Liver (tissue), 8 donors: ENCODE measurements at regions not wholly inside any gene's neighbourhood (a gene's known extent, or its start where the extent isn't known, plus 50 kb on each side); places are given as distances from the start of the nearest gene placed in this dataset.

Experiments
- DNase-seq: peaks from one replicate; pipeline ENCODE4 v3.0.0-alpha.2; 2017; ENCODE audit warnings: low spot score
- H3K27ac ChIP-seq, 2 donors: one replicate each; pipeline ENCODE4 v1.7.0; 2013; ENCODE audit warnings: inconsistent platforms in 2 of 2, low read length in 2 of 2, control low read depth in 1 of 2, low read depth in 1 of 2, mild to moderate bottlenecking in 1 of 2
- H3K27me3 ChIP-seq, 4 donors: one replicate each; pipeline versions ENCODE4 v1.6.1 to v1.7.0; 2013; ENCODE audit warnings: low read length in 3 of 4, inconsistent platforms in 1 of 4, mild to moderate bottlenecking in 1 of 4, moderate library complexity in 1 of 4; ENCODE audit not compliant: control insufficient read depth in 4 of 4, insufficient read depth in 4 of 4
- H3K36me3 ChIP-seq, 4 donors: one replicate each; pipeline versions ENCODE4 v1.6.1 to v1.7.0; 2013; ENCODE audit warnings: low read length in 3 of 4, mild to moderate bottlenecking in 3 of 4, low read depth in 1 of 4, moderate library complexity in 1 of 4; ENCODE audit not compliant: control insufficient read depth in 4 of 4, insufficient read depth in 3 of 4
- H3K4me1 ChIP-seq, 4 donors: one replicate each; pipeline versions ENCODE4 v1.6.1 to v1.7.0; 2013; ENCODE audit warnings: low read length in 3 of 4, mild to moderate bottlenecking in 3 of 4, moderate library complexity in 1 of 4; ENCODE audit not compliant: control insufficient read depth in 4 of 4, insufficient read depth in 4 of 4
- H3K4me3 ChIP-seq, 3 donors: one replicate each; pipeline versions ENCODE4 v1.6.1 to v1.7.0; 2013; ENCODE audit warnings: low read length in 3 of 3, control low read depth in 1 of 3, low read depth in 1 of 3, mild to moderate bottlenecking in 1 of 3
- H3K9ac ChIP-seq, 2 donors: one replicate each; pipeline ENCODE4 v1.7.0; 2013; ENCODE audit warnings: low read length in 2 of 2, mild to moderate bottlenecking in 2 of 2, moderate library complexity in 2 of 2, control low read depth in 1 of 2, low read depth in 1 of 2
- H3K9me3 ChIP-seq, 4 donors: one replicate each; pipeline versions ENCODE4 v1.6.1 to v1.7.0; 2013; ENCODE audit warnings: low read length in 3 of 4; ENCODE audit not compliant: control insufficient read depth in 4 of 4
- CTCF ChIP-seq: fragments of 150-350 bp; IDR thresholded peaks from 2 replicates; pipeline ENCODE4 v1.5.1; 2017; ENCODE audit warnings: improper control_type of control experiment, low read depth, low read length; ENCODE audit not compliant: missing input control
- EGR1 ChIP-seq, 2 donors: IDR thresholded peaks; 2 replicates each; pipeline ENCODE4 v1.6.1; 2016 to 2018; ENCODE audit warnings: antibody characterized with exemption in 2 of 2, low read depth in 2 of 2
- FOXA1 ChIP-seq: IDR thresholded peaks from 2 replicates; pipeline ENCODE4 v1.6.1; 2016; ENCODE audit warnings: antibody characterized with exemption
- FOXA2 ChIP-seq: IDR thresholded peaks from 2 replicates; pipeline ENCODE4 v1.6.1; 2016; ENCODE audit warnings: antibody characterized with exemption
- GABPA ChIP-seq, 2 donors: IDR thresholded peaks in 1 of 2; conservative IDR thresholded peaks in 1 of 2; 2 replicates each; pipeline ENCODE4 v1.6.1; 2016; ENCODE audit warnings: antibody characterized with exemption in 2 of 2, mild to moderate bottlenecking in 1 of 2, moderate library complexity in 1 of 2
- HNF4A ChIP-seq, 2 donors: conservative IDR thresholded peaks; 2 replicates each; pipeline ENCODE4 v1.6.1; 2016; ENCODE audit warnings: antibody characterized with exemption in 2 of 2, mild to moderate bottlenecking in 2 of 2
- HNF4G ChIP-seq: IDR thresholded peaks from 2 replicates; pipeline ENCODE4 v1.6.1; 2016; ENCODE audit warnings: antibody characterized with exemption
- JUND ChIP-seq, 2 donors: IDR thresholded peaks; 2 replicates each; pipeline ENCODE4 v1.6.1; 2016; ENCODE audit warnings: antibody characterized with exemption in 2 of 2
- MAX ChIP-seq: IDR thresholded peaks from 2 replicates; pipeline ENCODE4 v1.6.1; 2016; ENCODE audit warnings: antibody characterized with exemption
- NR2F2 ChIP-seq: IDR thresholded peaks from 2 replicates; pipeline ENCODE4 v1.6.1; 2016; ENCODE audit warnings: antibody characterized with exemption
- RAD21 ChIP-seq, 2 donors: IDR thresholded peaks; 2 replicates each; pipeline ENCODE4 v1.6.1; 2016; ENCODE audit warnings: antibody characterized with exemption in 2 of 2, mild to moderate bottlenecking in 2 of 2
- REST ChIP-seq: IDR thresholded peaks from 2 replicates; pipeline ENCODE4 v1.6.1; 2016; ENCODE audit warnings: antibody characterized with exemption, mild to moderate bottlenecking
- RXRA ChIP-seq, 2 donors: IDR thresholded peaks; 2 replicates each; pipeline ENCODE4 v1.6.1; 2017 to 2018; ENCODE audit warnings: antibody characterized with exemption in 2 of 2, mild to moderate bottlenecking in 1 of 2
- SP1 ChIP-seq: IDR thresholded peaks from 2 replicates; pipeline ENCODE4 v1.6.1; 2018; ENCODE audit warnings: antibody characterized with exemption, mild to moderate bottlenecking
- TAF1 ChIP-seq: conservative IDR thresholded peaks from 2 replicates; pipeline ENCODE4 v1.6.1; 2016; ENCODE audit warnings: antibody characterized with exemption, mild to moderate bottlenecking
- YY1 ChIP-seq: IDR thresholded peaks from 2 replicates; pipeline ENCODE4 v1.6.1; 2016; ENCODE audit warnings: antibody characterized with exemption, mild to moderate bottlenecking
- ZBTB33 ChIP-seq: IDR thresholded peaks from 2 replicates; pipeline ENCODE4 v1.6.1; 2016; ENCODE audit warnings: antibody characterized with exemption
- WGBS: extraction: QIAGEN DNeasy Blood & Tissue Kit; methylation state at CpG from one replicate; pipeline ENCODE4 v1.1.7; 2013; 5-methylcytosine and 5-hydroxymethylcytosine counted together
- TF ChIP-seq, protein P1 (sequence below): IDR thresholded peaks from 2 replicates; pipeline ENCODE4 v1.6.1; 2016; ENCODE audit warnings: antibody characterized with exemption
- donor health status: healthy.
- donor health status: healthy.
- donor health status: healthy.
- donor health status: healthy.
- donor health status: healthy.

DNA sequence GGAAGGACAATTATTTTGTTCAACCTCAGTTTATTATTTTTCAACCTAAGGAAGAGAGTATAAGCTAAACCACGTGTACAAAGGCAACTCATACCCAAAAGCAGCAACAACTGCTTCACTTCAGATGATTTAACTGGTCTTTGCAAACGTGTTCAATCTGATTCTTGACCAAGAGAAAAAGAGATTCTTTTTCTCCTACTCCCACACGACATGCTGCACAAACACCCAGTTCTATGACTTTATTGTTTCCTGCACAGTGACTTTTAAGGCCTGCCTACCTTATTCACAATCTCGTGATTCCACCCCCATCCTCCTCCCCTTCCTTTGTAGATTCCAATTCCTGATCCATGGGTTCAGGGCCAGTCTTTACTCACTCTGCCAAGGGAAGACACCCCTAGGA is 1394.8 kb upstream of the ZEB2 start:
- Histone ChIP-seq H3K9me3 (no peaks in the 10 kb centered on the region), H3K9ac (no peak overlapping the region), H3K27ac (no peak overlapping the region), H3K4me3 (no peak overlapping the region), H3K36me3 (no peaks in the 10 kb centered on the region), H3K27me3 (no peaks in the 10 kb centered on the region), H3K4me1 (no peaks in the 10 kb centered on the region)
- no peak for DNase-seq
- 82% methylated on average over 4 of the region's 4 CpGs for WGBS
- TF ChIP-seq HNF4A (conservative IDR thresholded peaks at IDR 0.05) (no peak), GABPA (IDR thresholded peaks at IDR 0.05 in 1 of 2, conservative IDR thresholded peaks at IDR 0.05 in 1 of 2) (no peak), NR2F2 (no peak), MAX (no peak), ZBTB33 (no peak), CTCF (no peak), REST (no peak), HNF4G (no peak), RAD21 (IDR thresholded peaks at IDR 0.05) (no peak), RXRA (IDR thresholded peaks at IDR 0.05) (no peak), FOXA1 (no peak), FOXA2 (no peak), EGR1 (IDR thresholded peaks at IDR 0.05; ENCODE audit: low read depth in 2 of 2) (no peak), TAF1 (no peak), JUND (IDR thresholded peaks at IDR 0.05) (no peak), YY1 (no peak), SP1 (no peak)
- TF ChIP-seq, protein P1, sequence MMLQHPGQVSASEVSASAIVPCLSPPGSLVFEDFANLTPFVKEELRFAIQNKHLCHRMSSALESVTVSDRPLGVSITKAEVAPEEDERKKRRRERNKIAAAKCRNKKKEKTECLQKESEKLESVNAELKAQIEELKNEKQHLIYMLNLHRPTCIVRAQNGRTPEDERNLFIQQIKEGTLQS = no peak

GRCh38 chr2:145910416-145910815 is 1390.5 kb upstream of the ZEB2 start:
- H3K27me3 ChIP-seq = no peaks in the 10 kb centered on the region
- TF ChIP-seq GABPA (IDR thresholded peaks at IDR 0.05 in 1 of 2, conservative IDR thresholded peaks at IDR 0.05 in 1 of 2) (no peak), RAD21 (IDR thresholded peaks at IDR 0.05) (no peak), HNF4G (no peak), YY1 (no peak), RXRA (IDR thresholded peaks at IDR 0.05) (no peak), REST (no peak), HNF4A (conservative IDR thresholded peaks at IDR 0.05) (no peak), ZBTB33 (no peak)
- H3K9ac ChIP-seq = no peak overlapping the region
- H3K36me3 ChIP-seq = no peaks in the 10 kb centered on the region
- DNase-seq = no peak
- no peak overlapping the region for H3K27ac ChIP-seq
- WGBS = 80% methylated on average over 4 of the region's 4 CpGs
- no peaks in the 10 kb centered on the region for H3K9me3 ChIP-seq
- H3K4me1 ChIP-seq = peaks cover 0 to 5% (median 0%) of the 10 kb centered on the region in 4 donors
- no peak overlapping the region for H3K4me3 ChIP-seq
